ENCODE measurements at regions not wholly inside any gene's neighbourhood (a gene's known extent, or its start where the extent isn't known, plus 50 kb on each side); places are given as distances from the start of the nearest gene placed in this dataset.

DNA sequence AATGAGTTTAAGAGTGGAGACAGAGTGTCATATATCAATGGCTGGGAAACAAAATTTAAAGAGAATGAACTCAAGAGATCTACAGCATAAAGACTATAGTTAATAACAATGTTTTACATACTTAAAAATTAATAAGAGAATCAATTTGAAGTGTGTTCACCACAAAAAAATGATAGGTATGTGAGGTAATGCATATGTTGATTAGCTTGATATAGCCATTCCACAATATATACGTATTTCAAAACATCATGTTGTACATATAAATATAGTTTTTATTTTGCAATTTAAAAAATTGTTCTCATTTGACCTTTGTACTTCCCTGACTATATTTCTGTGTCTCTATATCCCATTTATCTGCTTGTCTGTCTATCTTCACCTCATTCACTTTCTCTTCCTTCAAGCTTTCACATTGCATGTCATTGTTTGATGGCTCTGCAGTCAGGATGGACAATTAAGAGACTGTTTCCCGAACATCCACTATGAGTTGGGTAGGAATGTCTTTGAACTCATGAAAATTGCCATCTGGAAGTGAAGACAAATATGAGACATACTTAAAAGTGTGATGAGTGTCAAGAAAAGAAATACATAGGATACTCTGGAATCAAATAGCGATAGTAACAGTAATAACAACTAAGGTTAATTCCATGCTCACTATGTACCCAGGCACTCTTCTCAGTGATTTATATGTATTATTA is 359.9 kb upstream of the ACTBL2 start:
- peak overlapping the region; percentile 50 for H2AFZ ChIP-seq (ENCODE audit: low read length)
- H3K14ac ChIP-seq (ENCODE audit: low read length): no peak overlapping the region
- no peak overlapping the region for H2BK120ac ChIP-seq (ENCODE audit: low read depth, low read length)
- H3K27me3 ChIP-seq (ENCODE audit: control insufficient read depth in 3 of 3, insufficient read depth in 3 of 3, low read depth in 1 of 3, low read length in 3 of 3): no peaks in the 10 kb centered on the region
- no peak overlapping the region for H2BK5ac ChIP-seq (ENCODE audit: low read length)
- WGBS, 2 donors (ENCODE audit: extremely low coverage in 2 of 2, insufficient read length in 2 of 2, insufficient replicate concordance in 1 of 2): no CpG with 5 or more reads among the region's 3 CpGs
- H3K36me3 ChIP-seq (replicated peaks in 1 of 2; ENCODE audit: control insufficient read depth in 2 of 2, insufficient read depth in 2 of 2, low read length in 2 of 2): no peaks in the 10 kb centered on the region
- no peak for DNase-seq (ENCODE audit: low spot score)
- peaks cover 12 to 14% of the 10 kb centered on the region in 2 donors for H3K4me1 ChIP-seq (ENCODE audit: control insufficient read depth in 2 of 2, insufficient read depth in 1 of 2, low read depth in 1 of 2, low read length in 2 of 2)
- H2BK12ac ChIP-seq (ENCODE audit: low read length): no peak overlapping the region
- no peak overlapping the region for H3K4ac ChIP-seq (ENCODE audit: low read length)
- H2AK5ac ChIP-seq (ENCODE audit: low read depth, low read length): no peak overlapping the region
- no peak overlapping the region for H2BK15ac ChIP-seq (ENCODE audit: low read length)
- H3K4me3 ChIP-seq (ENCODE audit: low read length in 2 of 2): no peak overlapping the region
- H4K8ac ChIP-seq (ENCODE audit: low read depth, low read length): no peak overlapping the region
- H3K9me3 ChIP-seq (replicated peaks in 1 of 2; ENCODE audit: control insufficient read depth in 2 of 2, insufficient read depth in 1 of 2, low read depth in 1 of 2, low read length in 2 of 2): no peaks in the 10 kb centered on the region
- H3K79me1 ChIP-seq (ENCODE audit: low read depth, low read length): no peaks in the 10 kb centered on the region
- no peak overlapping the region for H3K9ac ChIP-seq (ENCODE audit: low read depth, low read length, poor library complexity)
- no peak overlapping the region for H3K4me2 ChIP-seq (ENCODE audit: insufficient read depth, low read length, poor library complexity, severe bottlenecking)
- H3K27ac ChIP-seq (replicated peaks; ENCODE audit: low read length): no peak overlapping the region
- H4K91ac ChIP-seq (ENCODE audit: low read depth, low read length, poor library complexity): no peak overlapping the region
- no peak overlapping the region for H3K18ac ChIP-seq (ENCODE audit: low read length)
- H3K23ac ChIP-seq (ENCODE audit: low read depth, low read length, poor library complexity): no peak overlapping the region

GRCh38 chr5:57841676-57842363 is 359.2 kb upstream of the ACTBL2 start:
- Histone ChIP-seq H3K9me3 (replicated peaks in 1 of 2; ENCODE audit: control insufficient read depth in 2 of 2, insufficient read depth in 1 of 2, low read depth in 1 of 2, low read length in 2 of 2) (peaks cover 0 to 3% of the 10 kb centered on the region in 2 donors), H3K36me3 (replicated peaks in 1 of 2; ENCODE audit: control insufficient read depth in 2 of 2, insufficient read depth in 2 of 2, low read length in 2 of 2) (no peaks in the 10 kb centered on the region), H4K91ac (ENCODE audit: low read depth, low read length, poor library complexity) (no peak overlapping the region), H2AK5ac (ENCODE audit: low read depth, low read length) (no peak overlapping the region), H3K79me1 (ENCODE audit: low read depth, low read length) (no peaks in the 10 kb centered on the region), H4K8ac (ENCODE audit: low read depth, low read length) (no peak overlapping the region), H3K4me3 (ENCODE audit: low read length in 2 of 2) (no peak overlapping the region), H2BK12ac (ENCODE audit: low read length) (no peak overlapping the region), H3K9ac (ENCODE audit: low read depth, low read length, poor library complexity) (no peak overlapping the region), H3K4me2 (ENCODE audit: insufficient read depth, low read length, poor library complexity, severe bottlenecking) (no peak overlapping the region), H2BK15ac (ENCODE audit: low read length) (no peak overlapping the region), H3K4ac (ENCODE audit: low read length) (no peak overlapping the region), H3K18ac (ENCODE audit: low read length) (no peak overlapping the region), H3K4me1 (ENCODE audit: control insufficient read depth in 2 of 2, insufficient read depth in 1 of 2, low read depth in 1 of 2, low read length in 2 of 2) (peaks cover 12 to 14% of the 10 kb centered on the region in 2 donors), H3K23ac (ENCODE audit: low read depth, low read length, poor library complexity) (no peak overlapping the region), H2BK120ac (ENCODE audit: low read depth, low read length) (no peak overlapping the region), H2AFZ (ENCODE audit: low read length) (peak overlapping the region; percentile 50), H2BK5ac (ENCODE audit: low read length) (no peak overlapping the region), H3K27me3 (ENCODE audit: control insufficient read depth in 3 of 3, insufficient read depth in 3 of 3, low read depth in 1 of 3, low read length in 3 of 3) (no peaks in the 10 kb centered on the region), H3K14ac (ENCODE audit: low read length) (no peak overlapping the region), H3K27ac (replicated peaks; ENCODE audit: low read length) (peak overlapping the region; percentile 66)
- no CpG with 5 or more reads among the region's 5 CpGs for WGBS, 2 donors (ENCODE audit: extremely low coverage in 2 of 2, insufficient read length in 2 of 2, insufficient replicate concordance in 1 of 2)
- peak; percentile 50 for DNase-seq (ENCODE audit: low spot score)

DNA sequence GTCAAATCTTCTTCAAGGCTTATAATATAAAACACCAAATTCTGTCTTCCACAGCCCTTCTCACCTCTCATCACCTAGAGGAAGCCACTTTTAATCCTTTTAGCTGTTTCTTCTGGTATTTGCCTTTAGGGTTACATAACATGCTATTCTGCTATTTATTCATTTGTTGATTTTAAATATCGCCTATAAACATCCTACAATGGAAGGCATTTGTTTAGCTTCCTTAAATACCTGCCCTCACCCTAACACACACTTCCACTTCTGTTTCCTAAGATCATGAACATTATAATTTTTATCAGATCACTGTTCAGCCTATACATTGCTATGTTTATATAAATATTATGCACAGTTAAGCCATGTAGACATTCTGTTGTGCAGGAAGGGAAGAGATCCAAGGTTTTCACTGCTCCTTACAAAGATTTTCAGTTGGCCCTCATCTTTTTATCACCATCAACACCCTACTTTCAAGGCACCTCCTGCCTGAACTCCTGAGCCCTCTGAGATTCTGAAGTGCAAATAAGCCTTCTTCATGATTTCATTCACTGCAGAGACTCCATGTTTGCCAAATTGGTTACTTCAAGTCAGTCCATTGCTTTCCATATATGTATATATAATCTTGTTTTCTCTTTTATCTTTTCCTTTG is 356.9 kb upstream of the ACTBL2 start:
- Histone ChIP-seq H3K79me1 (ENCODE audit: low read depth, low read length) (no peaks in the 10 kb centered on the region), H3K4ac (ENCODE audit: low read length) (no peak overlapping the region), H2BK15ac (ENCODE audit: low read length) (no peak overlapping the region), H3K27me3 (ENCODE audit: control insufficient read depth in 3 of 3, insufficient read depth in 3 of 3, low read depth in 1 of 3, low read length in 3 of 3) (no peaks in the 10 kb centered on the region), H3K4me2 (ENCODE audit: insufficient read depth, low read length, poor library complexity, severe bottlenecking) (no peak overlapping the region), H2AFZ (ENCODE audit: low read length) (no peak overlapping the region), H3K9me3 (replicated peaks in 1 of 2; ENCODE audit: control insufficient read depth in 2 of 2, insufficient read depth in 1 of 2, low read depth in 1 of 2, low read length in 2 of 2) (peaks cover 0 to 3% of the 10 kb centered on the region in 2 donors), H2BK12ac (ENCODE audit: low read length) (no peak overlapping the region), H3K4me3 (ENCODE audit: low read length in 2 of 2) (no peak overlapping the region), H2BK5ac (ENCODE audit: low read length) (no peak overlapping the region), H4K8ac (ENCODE audit: low read depth, low read length) (no peak overlapping the region), H3K27ac (replicated peaks; ENCODE audit: low read length) (no peak overlapping the region), H3K14ac (ENCODE audit: low read length) (no peak overlapping the region), H3K18ac (ENCODE audit: low read length) (no peak overlapping the region), H2BK120ac (ENCODE audit: low read depth, low read length) (no peak overlapping the region), H3K36me3 (replicated peaks in 1 of 2; ENCODE audit: control insufficient read depth in 2 of 2, insufficient read depth in 2 of 2, low read length in 2 of 2) (no peaks in the 10 kb centered on the region), H3K4me1 (ENCODE audit: control insufficient read depth in 2 of 2, insufficient read depth in 1 of 2, low read depth in 1 of 2, low read length in 2 of 2) (peaks cover 15 to 26% of the 10 kb centered on the region in 2 donors), H3K9ac (ENCODE audit: low read depth, low read length, poor library complexity) (no peak overlapping the region), H3K23ac (ENCODE audit: low read depth, low read length, poor library complexity) (no peak overlapping the region), H4K91ac (ENCODE audit: low read depth, low read length, poor library complexity) (no peak overlapping the region), H2AK5ac (ENCODE audit: low read depth, low read length) (no peak overlapping the region)
- no peak for DNase-seq (ENCODE audit: low spot score)
- WGBS, 2 donors (ENCODE audit: extremely low coverage in 2 of 2, insufficient read length in 2 of 2, insufficient replicate concordance in 1 of 2): no CpG with 5 or more reads among the region's 1 CpG

DNA sequence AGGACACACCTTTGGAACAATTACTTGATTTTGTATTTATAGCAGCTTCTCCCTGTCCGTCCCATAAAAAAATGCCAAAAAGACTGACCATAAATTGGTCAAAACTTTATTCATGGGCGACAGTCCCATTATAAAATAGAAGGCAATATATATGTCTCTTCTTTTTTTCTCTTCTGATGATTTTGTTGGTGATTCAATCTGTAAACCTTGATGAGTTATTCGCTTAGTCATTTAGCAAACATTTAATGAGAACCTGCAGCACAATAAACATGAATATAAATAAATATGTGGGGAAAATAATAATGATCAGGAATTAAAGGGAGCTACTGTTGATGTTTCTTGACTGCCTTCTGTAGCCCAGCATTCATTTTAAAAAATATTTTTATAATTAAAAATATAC is 356.4 kb upstream of the ACTBL2 start:
- no peak overlapping the region for H2BK120ac ChIP-seq (ENCODE audit: low read depth, low read length)
- WGBS, 2 donors (ENCODE audit: extremely low coverage in 2 of 2, insufficient read length in 2 of 2, insufficient replicate concordance in 1 of 2): no CpG with 5 or more reads among the region's 3 CpGs

More for the DNA sequence above, 356.4 kb upstream of the ACTBL2 start:
- Histone ChIP-seq H3K4me1 (ENCODE audit: control insufficient read depth in 2 of 2, insufficient read depth in 1 of 2, low read depth in 1 of 2, low read length in 2 of 2) (peaks cover 15 to 27% of the 10 kb centered on the region in 2 donors), H2AFZ (ENCODE audit: low read length) (no peak overlapping the region), H2AK5ac (ENCODE audit: low read depth, low read length) (no peak overlapping the region), H2BK5ac (ENCODE audit: low read length) (no peak overlapping the region), H4K8ac (ENCODE audit: low read depth, low read length) (no peak overlapping the region), H2BK15ac (ENCODE audit: low read length) (no peak overlapping the region), H3K9me3 (replicated peaks in 1 of 2; ENCODE audit: control insufficient read depth in 2 of 2, insufficient read depth in 1 of 2, low read depth in 1 of 2, low read length in 2 of 2) (peaks cover 0 to 3% of the 10 kb centered on the region in 2 donors), H3K14ac (ENCODE audit: low read length) (no peak overlapping the region), H3K9ac (ENCODE audit: low read depth, low read length, poor library complexity) (no peak overlapping the region), H3K4me2 (ENCODE audit: insufficient read depth, low read length, poor library complexity, severe bottlenecking) (no peak overlapping the region), H3K27me3 (ENCODE audit: control insufficient read depth in 3 of 3, insufficient read depth in 3 of 3, low read depth in 1 of 3, low read length in 3 of 3) (no peaks in the 10 kb centered on the region), H3K4me3 (ENCODE audit: low read length in 2 of 2) (no peak overlapping the region), H3K23ac (ENCODE audit: low read depth, low read length, poor library complexity) (no peak overlapping the region), H3K79me1 (ENCODE audit: low read depth, low read length) (no peaks in the 10 kb centered on the region), H4K91ac (ENCODE audit: low read depth, low read length, poor library complexity) (no peak overlapping the region), H2BK12ac (ENCODE audit: low read length) (no peak overlapping the region), H3K4ac (ENCODE audit: low read length) (no peak overlapping the region), H3K36me3 (replicated peaks in 1 of 2; ENCODE audit: control insufficient read depth in 2 of 2, insufficient read depth in 2 of 2, low read length in 2 of 2) (no peaks in the 10 kb centered on the region), H3K27ac (replicated peaks; ENCODE audit: low read length) (no peak overlapping the region), H3K18ac (ENCODE audit: low read length) (no peak overlapping the region)
- no peak for DNase-seq (ENCODE audit: low spot score)

Measured in neuronal stem cell (in vitro differentiated cells).